ENCODE measurements at regions not wholly inside any gene's neighbourhood (a gene's known extent, or its start where the extent isn't known, plus 50 kb on each side); places are given as distances from the start of the nearest gene placed in this dataset.

GRCh38 chr4:33149658-33150524 lies 2429.7 kb downstream of the PCDH7 start:
- intact Hi-C loops (cut with DNase I) = no loop called here
- DNase-seq (ENCODE audit: low spot score) (no peak), ATAC-seq (no peak)

GRCh38 chr4:33150525-33150910 lies 2430.3 kb downstream of the PCDH7 start:
- no peak for DNase-seq (ENCODE audit: low spot score)
- ATAC-seq = no peak
- intact Hi-C loops (cut with DNase I) = no loop called here

GRCh38 chr4:33160126-33160525 lies 2440.0 kb downstream of the PCDH7 start:
- intact Hi-C loops (cut with DNase I) = no loop called here
- ATAC-seq (no peak), DNase-seq (ENCODE audit: low spot score) (no peak)

- ATAC-seq = no peak
- no peak for DNase-seq (ENCODE audit: low spot score)
- intact Hi-C loops (cut with DNase I) = no loop called here
These were observed 2441.0 kb downstream of the PCDH7 start for GRCh38 chr4:33161202-33161601.

- intact Hi-C loops (cut with DNase I) = no loop called here
- ATAC-seq = no peak
- DNase-seq (ENCODE audit: low spot score) = no peak
These were observed 2442.0 kb downstream of the PCDH7 start for GRCh38 chr4:33162122-33162521.

GRCh38 chr4:33171873-33172525 lies 2451.8 kb downstream of the PCDH7 start:
- ATAC-seq (no peak), DNase-seq (ENCODE audit: low spot score) (no peak)
- intact Hi-C loops (cut with DNase I) = no loop called here

- intact Hi-C loops (cut with DNase I) = no loop called here
- no peak for DNase-seq (ENCODE audit: low spot score)
These were observed 2456.4 kb downstream of the PCDH7 start for GRCh38 chr4:33176566-33176965.

GRCh38 chr4:33184657-33185290 lies 2464.6 kb downstream of the PCDH7 start:
- intact Hi-C loops (cut with DNase I) = no loop called here
- ATAC-seq = peak; percentile 48
- DNase-seq (ENCODE audit: low spot score) = no peak

More at GRCh38 chr4:33176566-33176965, 2456.4 kb downstream of the PCDH7 start:
- no peak for ATAC-seq

- intact Hi-C loops (cut with DNase I) = no loop called here
- no peak for DNase-seq (ENCODE audit: low spot score)
- ATAC-seq = no peak
These were observed 2466.9 kb downstream of the PCDH7 start for GRCh38 chr4:33187035-33187434.

GRCh38 chr4:33188733-33189132 lies 2468.6 kb downstream of the PCDH7 start:
- intact Hi-C loops (cut with DNase I) = no loop called here
- DNase-seq (ENCODE audit: low spot score) (no peak), ATAC-seq (peak; percentile 38)

GRCh38 chr4:33189169-33189568 lies 2469.0 kb downstream of the PCDH7 start:
- intact Hi-C loops (cut with DNase I) = no loop called here
- no peak for DNase-seq (ENCODE audit: low spot score)
- ATAC-seq = no peak

- intact Hi-C loops (cut with DNase I) = no loop called here
- DNase-seq (ENCODE audit: low spot score) (no peak), ATAC-seq (no peak)
These were observed 2472.9 kb downstream of the PCDH7 start for GRCh38 chr4:33193109-33193508.

GRCh38 chr4:33200377-33200776 lies 2480.2 kb downstream of the PCDH7 start:
- DNase-seq (ENCODE audit: low spot score) (no peak), ATAC-seq (peak; percentile 26)
- intact Hi-C loops (cut with DNase I) = no loop called here

- DNase-seq (ENCODE audit: low spot score) (no peak), ATAC-seq (no peak)
- intact Hi-C loops (cut with DNase I) = no loop called here
These were observed 2498.1 kb downstream of the PCDH7 start for GRCh38 chr4:33218238-33218637.

- intact Hi-C loops (cut with DNase I) = no loop called here
- ATAC-seq = no peak
- no peak for DNase-seq (ENCODE audit: low spot score)
These were observed 2506.0 kb downstream of the PCDH7 start for GRCh38 chr4:33226133-33226532.

- intact Hi-C loops (cut with DNase I) = no loop called here
- DNase-seq (ENCODE audit: low spot score) (no peak), ATAC-seq (no peak)
These were observed 2506.6 kb downstream of the PCDH7 start for GRCh38 chr4:33226783-33227182.

- ATAC-seq (no peak), DNase-seq (ENCODE audit: low spot score) (no peak)
- intact Hi-C loops (cut with DNase I) = no loop called here
These were observed 2534.9 kb downstream of the PCDH7 start for GRCh38 chr4:33255094-33255493.

GRCh38 chr4:33255507-33255906 lies 2535.3 kb downstream of the PCDH7 start:
- intact Hi-C loops (cut with DNase I) = no loop called here
- ATAC-seq (no peak), DNase-seq (ENCODE audit: low spot score) (no peak)

- no peak for ATAC-seq
- intact Hi-C loops (cut with DNase I) = no loop called here
These were observed 2542.7 kb downstream of the PCDH7 start for GRCh38 chr4:33262824-33263223.

GRCh38 chr4:33268776-33269175 lies 2548.6 kb downstream of the PCDH7 start:
- DNase-seq (ENCODE audit: low spot score) = no peak
- intact Hi-C loops (cut with DNase I) = no loop called here
- no peak for ATAC-seq

More at GRCh38 chr4:33262824-33263223, 2542.7 kb downstream of the PCDH7 start:
- no peak for DNase-seq (ENCODE audit: low spot score)

Measured in sciatic nerve (tissue), 2 donors.